DOHH2 (cell line): ENCODE measurements at regions not wholly inside any gene's neighbourhood (a gene's known extent, or its start where the extent isn't known, plus 50 kb on each side); places are given as distances from the start of the nearest gene placed in this dataset.

Source experiments
- H3F3A ChIP-seq: fragments of 200-600 bp; sonication (generic), shearing (Covaris generic); 2 replicates; pipeline ENCODE4 v1.6.0; 2016; ENCODE audit warnings: antibody characterized with exemption, mild to moderate bottlenecking; ENCODE audit not compliant: control insufficient read depth, insufficient read depth
- H3K27ac ChIP-seq: fragments of 200-600 bp; sonication (generic); 2 replicates; pipeline ENCODE4 v1.5.1; 2014; ENCODE audit warnings: low read depth, mild to moderate bottlenecking, low read length, moderate library complexity
- H3K27me3 ChIP-seq: fragments of 200-600 bp; sonication (generic); 2 replicates; pipeline ENCODE4 v1.6.1; 2014; ENCODE audit warnings: mild to moderate bottlenecking, low read length, mixed read lengths; ENCODE audit not compliant: control insufficient read depth
- H3K36me3 ChIP-seq: fragments of 200-600 bp; sonication (generic); 2 replicates; pipeline ENCODE4 v1.6.1; 2014; ENCODE audit warnings: mild to moderate bottlenecking, low read length, moderate library complexity, mixed read lengths; ENCODE audit not compliant: control insufficient read depth
- H3K4me1 ChIP-seq: fragments of 200-600 bp; sonication (generic); 2 replicates; pipeline ENCODE4 v1.6.1; 2014; ENCODE audit warnings: mild to moderate bottlenecking, low read length, mixed read lengths; ENCODE audit not compliant: control insufficient read depth
- H3K4me2 ChIP-seq: fragments of 200-600 bp; sonication (generic); 2 replicates; pipeline ENCODE4 v1.6.0; 2014; ENCODE audit warnings: mild to moderate bottlenecking, low read length, moderate library complexity
- H3K4me3 ChIP-seq: fragments of 200-600 bp; sonication (generic); 2 replicates; pipeline ENCODE4 v1.5.1; 2014; ENCODE audit warnings: mild to moderate bottlenecking, low read length, mixed read lengths
- H3K79me2 ChIP-seq: fragments of 200-600 bp; sonication (generic); 2 replicates; pipeline ENCODE4 v1.6.1; 2014; ENCODE audit warnings: mild to moderate bottlenecking, low read length, mixed read lengths; ENCODE audit not compliant: control insufficient read depth
- H3K9me2 ChIP-seq: fragments of 200-600 bp; sonication (generic); replicated peaks from 2 replicates; pipeline ENCODE4 v1.6.1; 2014; ENCODE audit warnings: mild to moderate bottlenecking, low read length, mixed read lengths; ENCODE audit not compliant: control insufficient read depth
- H3K9me3 ChIP-seq: fragments of 200-600 bp; sonication (generic); 2 replicates; pipeline ENCODE4 v1.6.1; 2014; ENCODE audit warnings: antibody characterized with exemption, low read length, mixed read lengths; ENCODE audit not compliant: control insufficient read depth, insufficient read depth
- H4K20me1 ChIP-seq: fragments of 200-600 bp; sonication (generic); 2 replicates; pipeline ENCODE4 v1.6.0; 2014; ENCODE audit warnings: low read depth, mild to moderate bottlenecking, antibody characterized with exemption, low read length, moderate library complexity; ENCODE audit not compliant: control insufficient read depth, insufficient read depth
- CTCF ChIP-seq: fragments of 200-600 bp; sonication (generic); IDR thresholded peaks from one replicate; pipeline ENCODE4 v1.5.1; 2014; ENCODE audit warnings: antibody characterized with exemption, mild to moderate bottlenecking, low read depth, low read length; ENCODE audit not compliant: poor library complexity, severe bottlenecking
- EZH2phosphoT487 ChIP-seq: fragments of 200-600 bp; sonication (generic); IDR thresholded peaks from 2 replicates; pipeline ENCODE4 v1.6.1; 2017; ENCODE audit warnings: borderline replicate concordance, mild to moderate bottlenecking, antibody characterized with exemption, low read length, moderate library complexity, mixed read lengths

GRCh38 chr2:78677774-78678173 is 347.7 kb upstream of the REG3G start:
- no peaks in the 10 kb centered on the region for H3F3A ChIP-seq
- H3K36me3 ChIP-seq = no peaks in the 10 kb centered on the region
- no peak overlapping the region for H3K4me3 ChIP-seq
- H3K79me2 ChIP-seq = no peaks in the 10 kb centered on the region
- no peaks in the 10 kb centered on the region for H3K9me3 ChIP-seq
- no peak for TF ChIP-seq EZH2phosphoT487
- no peak for TF ChIP-seq CTCF
- H4K20me1 ChIP-seq = no peaks in the 10 kb centered on the region
- H3K9me2 ChIP-seq = no peaks in the 10 kb centered on the region
- H3K27me3 ChIP-seq = no peaks in the 10 kb centered on the region
- H3K4me1 ChIP-seq = no peaks in the 10 kb centered on the region
- H3K27ac ChIP-seq = no peak overlapping the region
- H3K4me2 ChIP-seq = no peak overlapping the region

GRCh38 chr2:78681386-78681785 is 344.1 kb upstream of the REG3G start:
- Histone ChIP-seq H3K9me2 (no peaks in the 10 kb centered on the region), H3K4me2 (no peak overlapping the region), H4K20me1 (no peaks in the 10 kb centered on the region), H3K9me3 (no peaks in the 10 kb centered on the region), H3F3A (no peaks in the 10 kb centered on the region), H3K4me3 (no peak overlapping the region), H3K36me3 (no peaks in the 10 kb centered on the region), H3K27me3 (no peaks in the 10 kb centered on the region), H3K4me1 (no peaks in the 10 kb centered on the region), H3K79me2 (no peaks in the 10 kb centered on the region), H3K27ac (no peak overlapping the region)
- TF ChIP-seq EZH2phosphoT487 = no peak

- H3K27ac ChIP-seq = no peak overlapping the region
- TF ChIP-seq EZH2phosphoT487 = no peak
- TF ChIP-seq CTCF = no peak
Observed at GRCh38 chr2:78682781-78683180, 342.7 kb upstream of the REG3G start.

GRCh38 chr2:78686625-78687153 is 338.8 kb upstream of the REG3G start:
- Histone ChIP-seq H3K4me1 (no peaks in the 10 kb centered on the region), H4K20me1 (no peaks in the 10 kb centered on the region), H3K4me2 (no peak overlapping the region), H3K27me3 (no peaks in the 10 kb centered on the region), H3K9me3 (no peaks in the 10 kb centered on the region), H3K79me2 (no peaks in the 10 kb centered on the region), H3K36me3 (no peaks in the 10 kb centered on the region), H3K9me2 (no peaks in the 10 kb centered on the region), H3K27ac (no peak overlapping the region), H3F3A (no peaks in the 10 kb centered on the region), H3K4me3 (no peak overlapping the region)
- TF ChIP-seq EZH2phosphoT487 = no peak
- TF ChIP-seq CTCF = no peak

More at GRCh38 chr2:78682781-78683180, 342.7 kb upstream of the REG3G start:
- Histone ChIP-seq H3K4me2 (no peak overlapping the region), H3K9me2 (no peaks in the 10 kb centered on the region), H3K9me3 (no peaks in the 10 kb centered on the region), H3K79me2 (no peaks in the 10 kb centered on the region), H3K27me3 (no peaks in the 10 kb centered on the region), H3K36me3 (no peaks in the 10 kb centered on the region), H4K20me1 (no peaks in the 10 kb centered on the region), H3F3A (no peaks in the 10 kb centered on the region), H3K4me3 (no peak overlapping the region), H3K4me1 (no peaks in the 10 kb centered on the region)
